Endothelial cell of umbilical vein (primary cell): ENCODE measurements at regions not wholly inside any gene's neighbourhood (a gene's known extent, or its start where the extent isn't known, plus 50 kb on each side); places are given as distances from the start of the nearest gene placed in this dataset.

ENCODE experiments used
- BruUV-seq: library from RNA; stranded (reverse); fragments of 400-500 nt; replicated peaks from 2 replicates; lab custom pipeline; 2021; lab: Mats Ljungman, UMichigan
- CTCF ChIA-PET: fragments of 300-600, 350-600 bp; sonication (Branson Sonifier 250); formaldehyde crosslinking; loops from one replicate; lab custom pipeline; 2021; ENCODE audit warnings: antibody characterized with exemption, inconsistent platforms; lab: Charles Lee
- POLR2A ChIA-PET: fragments of 300-600, 350-600 bp; sonication (Branson Sonifier 250); formaldehyde crosslinking; loops from one replicate; lab custom pipeline; 2021; ENCODE audit warnings: antibody characterized with exemption, inconsistent platforms; lab: Charles Lee
- DNase-seq: peaks from one replicate; pipeline ENCODE4 v3.0.0-alpha.2; 2011; ENCODE audit warnings: low read depth, low spot score
- FAIRE-seq: peaks from 2 replicates; lab custom pipeline; 2011; peaks lifted over from hg19 to GRCh38; lab: Jason Lieb, UNC
- H2AFZ ChIP-seq: 2 replicates; pipeline ENCODE4 v1.6.0; 2012; ENCODE audit warnings: low read depth, low read length, control low read depth, inconsistent platforms
- H3K27ac ChIP-seq: 2 replicates; pipeline ENCODE4 v1.5.1; 2011; ENCODE audit warnings: low read depth, mild to moderate bottlenecking, control low read depth, low read length, moderate library complexity; ENCODE audit not compliant: insufficient read depth
- H3K27me3 ChIP-seq, 2 experiments: 2 replicates each; pipeline versions ENCODE4 v1.6.0 to v1.6.1; 2011; ENCODE audit warnings: low read length in 2 of 2, mixed read lengths in 1 of 2; ENCODE audit not compliant: control insufficient read depth in 2 of 2, insufficient read depth in 2 of 2
- H3K36me3 ChIP-seq, 2 experiments: 2 replicates in 1 of 2; 3 replicates in 1 of 2; pipeline ENCODE4 v1.5.1; 2011; ENCODE audit warnings: low read length in 2 of 2, mild to moderate bottlenecking in 1 of 2, moderate library complexity in 1 of 2; ENCODE audit not compliant: control insufficient read depth in 2 of 2, insufficient read depth in 2 of 2; ENCODE audit errors: extremely low read depth in 1 of 2
- H3K4me1 ChIP-seq: 3 replicates; pipeline ENCODE4 v1.5.1; 2011; ENCODE audit warnings: mild to moderate bottlenecking, low read length; ENCODE audit not compliant: control insufficient read depth, insufficient read depth; ENCODE audit errors: extremely low read depth
- H3K4me2 ChIP-seq: 2 replicates; pipeline ENCODE4 v1.6.1; 2011; ENCODE audit warnings: low read length, control low read depth, mixed read lengths; ENCODE audit not compliant: insufficient read depth
- H3K4me3 ChIP-seq, 3 experiments: fragments of 200-600 bp in 1 of 3; sonication (generic), shearing (Covaris generic) in 1 of 3; replicated peaks in 1 of 3; 2 replicates each; pipeline ENCODE4 v1.5.1; 2011 to 2016; ENCODE audit warnings: control low read depth in 3 of 3, low read length in 3 of 3, mild to moderate bottlenecking in 2 of 3, inconsistent platforms in 1 of 3, low read depth in 1 of 3, moderate library complexity in 1 of 3; ENCODE audit not compliant: insufficient read depth in 1 of 3
- H3K79me2 ChIP-seq: 2 replicates; pipeline ENCODE4 v1.6.0; 2012; ENCODE audit warnings: low read length, inconsistent platforms; ENCODE audit not compliant: control insufficient read depth, insufficient read depth
- H3K9ac ChIP-seq: replicated peaks from 2 replicates; pipeline ENCODE3; 2011; ENCODE audit warnings: low read length, control low read depth; ENCODE audit not compliant: insufficient read depth; ENCODE audit errors: extremely low read depth
- H3K9me1 ChIP-seq: replicated peaks from 3 replicates; pipeline ENCODE4 v1.6.0; 2011; ENCODE audit warnings: mild to moderate bottlenecking, low read length; ENCODE audit not compliant: control insufficient read depth, insufficient read depth; ENCODE audit errors: extremely low read depth
- H3K9me3 ChIP-seq: replicated peaks from 2 replicates; pipeline ENCODE4 v1.5.1; 2012; ENCODE audit warnings: low read length, inconsistent platforms; ENCODE audit not compliant: control insufficient read depth, insufficient read depth
- H4K20me1 ChIP-seq: replicated peaks from 2 replicates; pipeline ENCODE3; 2011; ENCODE audit warnings: mild to moderate bottlenecking, low read length; ENCODE audit not compliant: control insufficient read depth, insufficient read depth; ENCODE audit errors: extremely low read depth
- CTCF ChIP-seq, 2 donors: IDR thresholded peaks; 1 replicate in 1 of 2; 2 replicates in 1 of 2; pipeline ENCODE4 v1.5.1; 2011; ENCODE audit warnings: low read length in 2 of 2, mild to moderate bottlenecking in 2 of 2, moderate library complexity in 2 of 2, control low read depth in 1 of 2, inconsistent platforms in 1 of 2, low read depth in 1 of 2; ENCODE audit not compliant: insufficient read depth in 1 of 2; ENCODE audit errors: extremely low read depth in 1 of 2
- EZH2 ChIP-seq: IDR thresholded peaks from 2 replicates; pipeline ENCODE4 v1.6.1; 2012; ENCODE audit warnings: borderline replicate concordance, low read depth, mild to moderate bottlenecking, moderate library complexity, low read length, inconsistent platforms; ENCODE audit not compliant: severe bottlenecking
- FOS ChIP-seq: IDR thresholded peaks from 2 replicates; pipeline ENCODE4 v1.6.1; 2011; ENCODE audit warnings: mild to moderate bottlenecking, low read length, moderate library complexity, borderline replicate concordance; ENCODE audit not compliant: insufficient read depth
- GATA2 ChIP-seq: IDR thresholded peaks from 2 replicates; pipeline ENCODE4 v1.7.0; 2011; ENCODE audit warnings: low read depth, mild to moderate bottlenecking, moderate library complexity, mixed read lengths, low read length; ENCODE audit not compliant: insufficient read length, insufficient read depth
- JUN ChIP-seq: IDR thresholded peaks from 2 replicates; pipeline ENCODE4 v1.6.1; 2011; ENCODE audit warnings: borderline replicate concordance, low read depth; ENCODE audit not compliant: insufficient read length, insufficient read depth
- MAX ChIP-seq: IDR thresholded peaks from 2 replicates; pipeline ENCODE4 v1.6.1; 2011; ENCODE audit not compliant: insufficient read depth, insufficient read length
- MYC ChIP-seq: IDR thresholded peaks from one replicate; pipeline ENCODE4 v1.6.1; 2011; ENCODE audit warnings: mild to moderate bottlenecking, low read depth, low read length
- POLR2A ChIP-seq: IDR thresholded peaks from 2 replicates; pipeline ENCODE4 v1.6.1; 2012; ENCODE audit warnings: low read depth, mild to moderate bottlenecking, control low read depth, low read length
- POLR2AphosphoS5 ChIP-seq: IDR thresholded peaks from 2 replicates; pipeline ENCODE4 v1.6.1; 2012; ENCODE audit warnings: low read depth, mild to moderate bottlenecking, control low read depth, low read length, moderate library complexity; ENCODE audit not compliant: insufficient read depth
- dilution Hi-C: fragments of 300-500 bp; cut with MboI; formaldehyde crosslinking; loops from one replicate; pipeline ENCODE4 v1.15.0; 2019; ENCODE audit warnings: low sequenced_read_pairs; ENCODE audit not compliant: extremely low pct_ligation_motif_present
- intact Hi-C: fragments of 100-400 bp; cut with micrococcal nuclease; formaldehyde crosslinking; loops from one replicate; pipeline ENCODE4 v1.10.0; 2022

- Histone ChIP-seq H4K20me1 (no peaks in the 10 kb centered on the region), H3K4me1 (no peaks in the 10 kb centered on the region), H3K9ac (no peak overlapping the region), H3K27ac (no peak overlapping the region), H3K36me3 (no peaks in the 10 kb centered on the region), H3K9me1 (no peaks in the 10 kb centered on the region), H3K9me3 (no peaks in the 10 kb centered on the region), H3K79me2 (no peaks in the 10 kb centered on the region), H3K4me3 (no peak overlapping the region), H3K27me3 (no peaks in the 10 kb centered on the region), H3K4me2 (no peak overlapping the region), H2AFZ (no peak overlapping the region)
- no peak for TF ChIP-seq FOS
- TF ChIP-seq JUN = no peak
- TF ChIP-seq CTCF (IDR thresholded peaks at IDR 0.05; ENCODE audit: extremely low read depth in 1 of 2, insufficient read depth in 1 of 2, low read depth in 1 of 2, low read length in 2 of 2) = no peak
- TF ChIP-seq POLR2AphosphoS5 = no peak
- no peak for TF ChIP-seq MAX
- TF ChIP-seq POLR2A = no peak
- intact Hi-C loops (no loop called here), dilution Hi-C loops (no loop called here)
- ChIA-PET CTCF (no interaction called here), POLR2A (no interaction called here)
- no peak for DNase-seq
- FAIRE-seq = no peak
- no TSS peak for BruUV-seq
These were observed 103.9 kb upstream of the OLFM3 start for GRCh38 chr1:102100666-102101065.

- no peaks in the 10 kb centered on the region for H4K20me1 ChIP-seq
- no peaks in the 10 kb centered on the region for H3K4me1 ChIP-seq
- no peaks in the 10 kb centered on the region for H3K79me2 ChIP-seq
- H3K27ac ChIP-seq = no peak overlapping the region
- no peaks in the 10 kb centered on the region for H3K9me1 ChIP-seq
- FAIRE-seq (no peak), DNase-seq (no peak)
- TF ChIP-seq POLR2AphosphoS5 (no peak), MYC (no peak), MAX (no peak), GATA2 (no peak), EZH2 (no peak)
- H3K27me3 ChIP-seq = no peaks in the 10 kb centered on the region
- no peak overlapping the region for H2AFZ ChIP-seq
- intact Hi-C loops (no loop called here), dilution Hi-C loops (no loop called here)
- H3K9me3 ChIP-seq = no peaks in the 10 kb centered on the region
- H3K9ac ChIP-seq = no peak overlapping the region
- no peak overlapping the region for H3K4me2 ChIP-seq
- BruUV-seq = no TSS peak
- no peaks in the 10 kb centered on the region for H3K36me3 ChIP-seq
- ChIA-PET CTCF (no interaction called here), POLR2A (no interaction called here)
- H3K4me3 ChIP-seq = no peak overlapping the region
These were observed 103.2 kb upstream of the OLFM3 start for GRCh38 chr1:102099916-102100315.
